Jurkat, Clone E6-1 (cell line): ENCODE measurements at regions not wholly inside any gene's neighbourhood (a gene's known extent, or its start where the extent isn't known, plus 50 kb on each side); places are given as distances from the start of the nearest gene placed in this dataset.
A peak's percentile ranks its signal among the peaks of the same experiment; 100 is the strongest.
"Not testable (repeated sequence)": the region's sequence is repeated elsewhere in the genome, so short reads cannot be mapped to it uniquely, and the experiment has no call there.

Experiments used
- DNase-seq: peaks from one replicate; pipeline ENCODE4 v3.0.0-alpha.2; 2011; ENCODE audit warnings: low read depth, low spot score
- H3K4me3 ChIP-seq: 2 replicates; pipeline ENCODE4 v1.5.1; 2011; ENCODE audit warnings: mild to moderate bottlenecking, low read length, control low read depth, moderate library complexity

DNA sequence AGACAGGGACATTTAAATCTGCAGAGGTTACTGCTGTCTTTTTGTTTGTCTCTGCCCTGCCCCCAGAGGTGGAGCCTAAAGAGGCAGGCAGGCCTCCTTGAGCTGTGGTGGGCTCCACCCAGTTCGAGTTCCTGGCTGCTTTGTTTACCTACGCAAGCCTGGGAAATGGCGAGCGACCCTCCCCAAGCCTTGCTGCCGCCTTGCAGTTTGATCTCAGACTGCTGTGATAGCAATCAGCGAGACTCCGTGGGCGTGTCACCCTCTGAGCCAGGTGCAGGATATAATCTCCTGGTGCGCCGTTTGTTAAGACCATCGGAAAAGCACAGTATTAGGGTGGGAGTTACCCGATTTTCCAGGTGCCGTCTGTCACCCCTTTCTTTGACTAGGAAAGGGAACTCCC, 93.3 kb downstream of the ANKRD30BL start:
- not testable (repeated sequence) for DNase-seq, H3K4me3 ChIP-seq

- H3K4me3 ChIP-seq, DNase-seq: not testable (repeated sequence)
Measured at GRCh38 chr2:132065391-132065790, 96.4 kb downstream of the ANKRD30BL start.

DNA sequence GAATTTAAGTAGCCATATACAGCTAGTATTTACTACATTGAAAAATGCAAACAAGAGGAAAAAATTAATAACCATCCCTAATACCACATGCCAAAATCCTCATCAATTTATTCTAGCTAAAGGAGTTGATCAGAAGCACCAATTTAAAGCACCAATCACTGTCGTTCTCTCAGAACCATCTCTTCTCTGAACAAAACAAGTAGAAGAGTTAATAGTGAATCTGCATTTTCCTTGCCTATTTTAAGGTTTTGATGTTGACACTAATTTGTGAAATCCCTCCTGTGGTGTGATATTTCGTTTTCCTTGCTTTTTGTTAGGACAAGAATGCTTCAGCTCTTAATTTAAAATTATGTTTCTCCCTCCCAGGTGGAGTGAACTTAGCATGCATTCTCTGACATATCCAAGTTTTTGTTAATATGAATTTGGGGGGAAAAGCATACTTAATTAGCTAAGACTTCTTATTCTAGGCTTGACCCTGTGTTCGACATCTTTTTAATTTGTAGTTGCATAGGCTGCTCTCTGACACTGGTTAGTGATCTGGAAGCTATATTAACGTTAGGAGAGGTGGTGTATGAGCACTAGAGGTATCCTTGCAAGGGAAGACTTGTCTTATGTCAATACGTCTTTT, 122.0 kb downstream of the ANKRD30BL start:
- H3K4me3 ChIP-seq: not testable (repeated sequence)

DNA sequence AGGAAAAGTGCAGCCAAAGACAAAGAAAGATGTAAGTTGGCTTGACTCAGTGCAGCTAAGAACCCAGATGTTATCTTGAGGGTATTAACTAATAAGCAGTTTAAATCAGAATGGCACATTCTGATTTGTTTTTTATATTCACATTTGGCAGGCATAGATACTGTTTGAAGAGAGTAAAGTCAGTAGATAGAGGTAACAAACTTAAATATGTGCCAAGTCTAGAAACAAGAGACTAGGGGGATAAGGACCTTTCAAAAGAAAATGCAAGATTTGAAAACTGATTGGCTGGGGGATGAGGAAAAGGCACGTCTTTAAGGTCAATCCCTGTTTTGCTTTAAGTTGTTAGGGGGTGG, 122.9 kb downstream of the ANKRD30BL start:
- DNase-seq, H3K4me3 ChIP-seq: not testable (repeated sequence)

More for the DNA sequence above, 122.0 kb downstream of the ANKRD30BL start:
- DNase-seq: not testable (repeated sequence)

DNA sequence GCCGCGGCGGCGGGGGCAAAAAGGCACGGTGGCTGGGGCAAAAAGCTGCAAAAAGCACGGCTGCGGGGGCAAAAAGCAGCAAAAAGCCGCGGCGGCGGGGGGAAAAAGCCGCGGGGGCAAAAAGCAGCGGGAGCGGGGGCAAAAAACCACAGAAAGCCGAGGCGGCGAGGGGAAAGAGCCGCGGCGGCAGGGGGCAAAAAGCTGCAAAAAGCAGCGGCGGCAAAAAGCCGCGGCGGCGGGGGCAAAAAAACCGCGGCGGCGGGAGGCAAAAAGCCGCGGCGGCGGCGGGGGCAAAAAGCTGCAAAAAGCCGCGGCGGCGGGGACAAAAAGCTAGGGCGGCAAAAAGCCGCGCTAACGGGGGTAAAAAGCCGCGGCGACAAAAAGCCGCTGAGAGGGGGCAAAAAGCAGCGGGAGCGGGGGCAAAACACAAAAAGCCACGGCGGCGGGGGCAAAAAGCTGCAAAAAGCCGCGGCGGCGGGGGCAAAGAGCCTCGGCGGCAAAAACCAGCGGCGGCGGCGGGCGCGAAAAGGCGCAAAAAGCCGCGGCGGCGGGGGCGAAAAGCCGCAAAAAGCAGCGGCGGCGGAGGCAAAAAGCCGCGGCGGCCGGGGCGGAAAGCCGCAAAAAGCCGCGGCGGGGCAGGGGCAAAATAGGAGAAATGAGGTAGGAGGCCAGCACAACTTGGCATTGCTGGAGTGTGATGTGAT, 123.4 kb downstream of the ANKRD30BL start:
- no peak overlapping the region for H3K4me3 ChIP-seq

GRCh38 chr2:132037527-132038178, 124.1 kb downstream of the ANKRD30BL start:
- no peak overlapping the region for H3K4me3 ChIP-seq
- no peak for DNase-seq

More for the DNA sequence above, 123.4 kb downstream of the ANKRD30BL start:
- no peak for DNase-seq

DNA sequence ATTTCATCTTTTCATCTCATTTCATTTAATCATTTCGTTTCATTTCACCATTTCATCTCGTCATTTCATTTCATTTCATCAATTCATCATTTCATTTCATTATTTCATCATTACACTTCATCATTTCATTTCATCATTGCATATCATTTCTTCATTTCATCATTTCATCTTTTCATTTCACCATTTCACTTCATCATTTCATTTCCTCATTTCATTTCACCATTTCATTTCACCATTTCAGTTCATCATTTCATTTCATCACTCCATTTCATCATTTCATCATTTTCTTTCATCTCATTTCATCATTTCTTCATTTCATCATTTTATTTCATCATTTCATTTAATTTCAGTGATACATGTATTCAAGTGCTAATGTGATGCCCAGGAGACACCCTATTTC, 127.1 kb downstream of the ANKRD30BL start:
- DNase-seq: no peak

GRCh38 chr2:132033949-132034348, 127.8 kb downstream of the ANKRD30BL start:
- no peak overlapping the region for H3K4me3 ChIP-seq
- DNase-seq: no peak

More for the DNA sequence above, 127.1 kb downstream of the ANKRD30BL start:
- no peak overlapping the region for H3K4me3 ChIP-seq

- no peak for DNase-seq
- H3K4me3 ChIP-seq: no peak overlapping the region
Measured at GRCh38 chr2:132033365-132033764, 128.4 kb downstream of the ANKRD30BL start.

GRCh38 chr2:132012046-132012445, 149.7 kb downstream of the ANKRD30BL start:
- not testable (repeated sequence) for DNase-seq, H3K4me3 ChIP-seq

DNA sequence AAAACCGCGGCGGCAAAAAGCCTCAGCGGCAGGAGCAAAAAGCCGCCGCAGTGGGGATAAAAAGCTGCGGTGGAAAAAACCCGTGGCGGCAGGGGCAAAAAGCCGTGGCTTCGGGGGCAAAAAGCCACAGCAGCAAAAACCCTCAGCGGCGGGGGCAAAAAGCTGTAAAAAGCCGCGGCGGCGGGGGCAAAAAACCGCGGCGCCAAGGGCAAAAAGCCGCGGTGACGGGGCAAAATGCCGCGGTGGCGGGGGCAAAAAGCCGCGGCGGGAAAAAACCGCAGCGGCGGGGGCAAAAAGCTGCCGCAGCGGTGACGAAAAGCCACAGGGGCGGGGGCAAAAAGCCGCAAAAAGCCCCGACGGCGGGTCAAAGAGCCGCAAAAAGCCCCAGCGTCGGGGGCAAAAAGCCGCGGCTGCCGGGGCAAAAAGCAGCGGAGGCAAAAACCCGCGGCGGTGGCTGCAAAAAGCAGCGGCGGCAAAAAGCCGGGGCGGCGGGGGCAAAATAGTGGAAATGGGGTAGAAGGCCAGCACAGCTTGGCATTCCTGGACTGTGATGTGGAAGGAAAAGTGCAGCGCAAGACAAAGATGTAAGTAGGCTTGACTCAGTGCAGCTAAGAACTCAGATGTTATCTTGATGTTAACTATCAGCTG, 151.8 kb downstream of the ANKRD30BL start:
- peak; percentile 0 for DNase-seq
- no peak overlapping the region for H3K4me3 ChIP-seq

GRCh38 chr2:132009177-132009873, 152.4 kb downstream of the ANKRD30BL start:
- H3K4me3 ChIP-seq: no peak overlapping the region
- no peak for DNase-seq

DNA sequence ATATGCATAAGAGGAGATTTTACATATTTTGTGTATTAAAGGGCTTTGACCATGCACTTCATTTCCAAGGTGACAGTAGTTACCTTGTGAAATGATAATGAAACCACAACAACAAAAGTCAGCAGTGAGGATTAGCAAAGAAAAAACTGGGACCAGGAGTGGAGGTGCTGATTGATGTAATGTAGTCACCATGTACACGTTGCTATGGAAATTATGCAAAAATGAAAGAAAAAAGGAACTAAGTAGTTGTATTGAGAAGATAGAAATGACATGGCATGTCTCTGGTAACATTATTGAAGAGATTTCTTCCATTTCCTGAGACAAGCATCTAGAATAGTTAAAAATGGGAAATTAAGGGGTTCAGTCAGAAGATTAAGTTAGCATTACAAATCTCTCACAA, 171.0 kb downstream of the ANKRD30BL start:
- H3K4me3 ChIP-seq, DNase-seq: not testable (repeated sequence)

- H3K4me3 ChIP-seq, DNase-seq: not testable (repeated sequence)
Measured at GRCh38 chr2:131966671-131967070, 195.1 kb downstream of the ANKRD30BL start.

- DNase-seq: no peak
- no peak overlapping the region for H3K4me3 ChIP-seq
Measured at GRCh38 chr2:131966256-131966655, 195.5 kb downstream of the ANKRD30BL start.

- not testable (repeated sequence) for DNase-seq, H3K4me3 ChIP-seq
Measured at GRCh38 chr2:131958019-131958609, 203.6 kb downstream of the ANKRD30BL start.

DNA sequence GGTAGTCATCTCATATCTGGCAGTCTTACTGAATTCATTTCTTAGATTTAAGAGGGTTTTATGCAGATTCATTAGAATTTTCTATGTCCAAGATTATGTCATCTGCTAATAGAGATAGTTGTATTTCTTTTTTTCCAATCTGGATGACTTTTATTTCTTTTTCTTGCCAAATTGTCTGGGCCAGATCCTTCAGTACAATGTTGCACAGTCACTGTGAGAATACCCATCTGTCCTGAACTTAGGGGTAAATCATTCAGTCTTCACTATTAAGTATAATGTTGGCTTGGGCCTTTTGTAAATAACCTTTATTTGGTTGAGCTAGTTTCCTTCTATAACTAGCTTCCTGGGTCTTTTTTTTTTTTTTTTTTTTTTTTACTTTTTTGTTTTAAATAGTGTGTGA, 213.1 kb downstream of the ANKRD30BL start:
- not testable (repeated sequence) for H3K4me3 ChIP-seq, DNase-seq

- H3K4me3 ChIP-seq, DNase-seq: not testable (repeated sequence)
Measured at GRCh38 chr2:131923287-131923686, 238.5 kb downstream of the ANKRD30BL start.

DNA sequence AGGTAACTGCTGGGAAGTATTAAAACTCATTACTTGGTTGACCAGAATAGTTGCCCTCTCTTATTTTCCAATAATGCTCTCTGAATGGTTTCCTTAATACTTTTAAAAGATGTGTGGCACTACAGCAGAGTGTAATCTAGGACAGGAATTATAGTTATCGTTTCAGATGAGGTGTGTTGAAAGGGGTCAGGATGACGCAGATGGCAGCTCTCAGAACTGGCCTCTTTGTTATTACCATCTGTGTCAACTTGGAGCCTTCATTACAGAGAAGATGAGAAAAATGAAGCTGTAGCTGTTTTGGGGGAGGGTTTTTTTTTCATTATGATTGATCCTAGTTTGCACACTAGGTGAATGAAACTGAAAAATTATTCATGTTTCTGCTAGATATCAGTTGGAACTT, 238.9 kb downstream of the ANKRD30BL start:
- not testable (repeated sequence) for DNase-seq, H3K4me3 ChIP-seq
